Activated CD8-positive, alpha-beta memory T cell treated with anti-CD3 and anti-CD28 coated beads for 24 hours (primary cell): ENCODE measurements at regions not wholly inside any gene's neighbourhood (a gene's known extent, or its start where the extent isn't known, plus 50 kb on each side); places are given as distances from the start of the nearest gene placed in this dataset.
A peak's percentile ranks its signal among the peaks of the same experiment; 100 is the strongest.
"Not testable (repeated sequence)": the region's sequence is repeated elsewhere in the genome, so short reads cannot be mapped to it uniquely, and the experiment has no call there.

Source experiments
- DNase-seq: peaks from one replicate; pipeline ENCODE4 v3.0.0-alpha.2; 2020

- DNase-seq, result peak; percentile 37
Observed at GRCh38 chr1:228870041-228870713, 134.9 kb downstream of the RHOU start.

GRCh38 chr1:228871314-228872061 is 136.2 kb downstream of the RHOU start:
- peak; percentile 33 for DNase-seq

GRCh38 chr1:228872080-228872479 is 136.8 kb downstream of the RHOU start:
- peak; percentile 21 for DNase-seq

GRCh38 chr1:228873709-228874108 is 138.4 kb downstream of the RHOU start:
- DNase-seq, result peak; percentile 9

GRCh38 chr1:228875741-228876140 is 140.5 kb downstream of the RHOU start:
- peak; percentile 19 for DNase-seq

- peak; percentile 15 for DNase-seq
Observed at GRCh38 chr1:228876187-228876586, 140.9 kb downstream of the RHOU start.

GRCh38 chr1:228879164-228879563 is 143.9 kb downstream of the RHOU start:
- DNase-seq, result no peak

GRCh38 chr1:228882041-228882770 is 146.9 kb downstream of the RHOU start:
- peak; percentile 21 for DNase-seq

GRCh38 chr1:228882771-228883450 is 147.6 kb downstream of the RHOU start:
- DNase-seq, result peak; percentile 7

- DNase-seq, result peak; percentile 35
Observed at GRCh38 chr1:228883535-228883934, 148.3 kb downstream of the RHOU start.

- DNase-seq, result peak; percentile 24
Observed at GRCh38 chr1:228884196-228884595, 148.9 kb downstream of the RHOU start.

GRCh38 chr1:228884615-228885566 is 149.6 kb downstream of the RHOU start:
- peak; percentile 28 for DNase-seq

- DNase-seq, result peak; percentile 44
Observed at GRCh38 chr1:228885845-228886244, 150.6 kb downstream of the RHOU start.

- no peak for DNase-seq
Observed at GRCh38 chr1:228887101-228887500, 151.8 kb downstream of the RHOU start.

GRCh38 chr1:228887960-228888359 is 152.7 kb downstream of the RHOU start:
- DNase-seq, result no peak

GRCh38 chr1:228889289-228889688 is 154.0 kb downstream of the RHOU start:
- peak; percentile 24 for DNase-seq

GRCh38 chr1:228891272-228892034 is 156.2 kb downstream of the RHOU start:
- DNase-seq, result peak; percentile 35

- not testable (repeated sequence) for DNase-seq
Observed at GRCh38 chr1:228892200-228892599, 156.9 kb downstream of the RHOU start.

- DNase-seq, result peak; percentile 19
Observed at GRCh38 chr1:228894442-228894989, 159.2 kb downstream of the RHOU start.

- DNase-seq, result peak; percentile 28
Observed at GRCh38 chr1:228897901-228898300, 162.6 kb downstream of the RHOU start.

GRCh38 chr1:228898582-228898992 is 163.3 kb downstream of the RHOU start:
- peak; percentile 35 for DNase-seq
